Hypothalamus (tissue), 51 donors: ENCODE measurements at regions not wholly inside any gene's neighbourhood (a gene's known extent, or its start where the extent isn't known, plus 50 kb on each side); places are given as distances from the start of the nearest gene placed in this dataset.
"Not testable (repeated sequence)": the region's sequence is repeated elsewhere in the genome, so short reads cannot be mapped to it uniquely, and the experiment has no call there.

Source experiments
- DNase-seq, 51 donors: peaks; one replicate each; lab custom pipeline; 2025; lab: John Stamatoyannopoulos, UW

DNA sequence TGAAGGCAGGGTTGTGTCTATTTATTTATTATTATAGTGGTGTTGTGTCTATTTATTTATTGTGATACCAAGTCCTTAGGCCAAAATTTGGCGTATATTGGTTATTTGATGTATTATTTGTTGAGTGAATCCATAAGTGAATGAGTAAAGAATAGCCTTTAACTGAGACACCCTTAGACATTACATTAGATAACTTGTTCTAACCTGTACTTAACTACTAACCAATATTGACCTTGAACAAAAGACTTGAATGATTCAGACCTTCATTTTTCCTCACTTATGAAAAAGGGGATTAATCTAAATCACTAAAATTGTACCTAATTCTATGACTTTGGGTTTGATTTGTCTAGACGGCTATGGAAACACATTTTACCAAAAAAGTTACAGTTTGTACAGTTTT is 370.5 kb downstream of the JRKL start:
- no peak for DNase-seq

DNA sequence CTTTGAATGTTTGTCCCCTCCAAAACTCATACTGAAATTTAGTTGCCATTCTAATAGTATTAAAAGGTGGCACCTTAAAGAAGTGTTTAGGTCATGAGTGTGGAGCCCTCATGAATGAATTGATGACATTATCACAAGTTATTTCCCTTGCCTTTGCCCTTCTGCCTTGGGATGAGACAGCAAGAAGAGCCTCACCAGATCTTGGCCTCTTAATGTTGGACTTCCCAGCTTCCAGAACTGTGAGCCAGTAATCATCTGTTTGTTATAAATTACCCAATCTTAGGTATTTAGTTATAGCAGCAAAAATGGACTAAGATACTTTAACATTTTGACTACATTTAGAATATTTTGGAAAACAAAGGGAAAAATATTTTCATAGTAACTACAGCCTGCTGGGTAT is 371.0 kb downstream of the JRKL start:
- DNase-seq: no peak

GRCh38 chr11:96761451-96761850 is 371.6 kb downstream of the JRKL start:
- no peak for DNase-seq

- no peak for DNase-seq
These were observed 373.4 kb downstream of the JRKL start for GRCh38 chr11:96763244-96763643.

DNA sequence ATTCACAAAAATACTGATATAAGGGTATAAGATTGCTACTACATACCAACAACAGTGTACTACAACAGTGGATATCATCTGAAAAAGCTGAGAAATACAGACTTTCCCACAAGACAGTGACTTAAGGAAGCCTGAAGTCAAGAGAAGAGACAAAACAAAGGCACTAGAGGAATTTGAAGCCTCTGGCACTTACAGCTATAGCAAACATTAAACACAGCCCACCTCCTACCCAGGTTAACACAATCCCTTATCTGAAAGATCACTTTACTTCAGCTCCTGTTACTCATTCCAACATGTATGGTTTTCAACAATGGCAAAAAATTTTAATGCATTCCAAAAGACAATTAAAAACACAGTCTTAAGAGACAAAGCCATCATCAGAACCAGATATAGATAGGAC is 388.5 kb downstream of the JRKL start:
- no peak for DNase-seq

- no peak for DNase-seq
These were observed 389.2 kb downstream of the JRKL start for GRCh38 chr11:96779030-96779429.

DNA sequence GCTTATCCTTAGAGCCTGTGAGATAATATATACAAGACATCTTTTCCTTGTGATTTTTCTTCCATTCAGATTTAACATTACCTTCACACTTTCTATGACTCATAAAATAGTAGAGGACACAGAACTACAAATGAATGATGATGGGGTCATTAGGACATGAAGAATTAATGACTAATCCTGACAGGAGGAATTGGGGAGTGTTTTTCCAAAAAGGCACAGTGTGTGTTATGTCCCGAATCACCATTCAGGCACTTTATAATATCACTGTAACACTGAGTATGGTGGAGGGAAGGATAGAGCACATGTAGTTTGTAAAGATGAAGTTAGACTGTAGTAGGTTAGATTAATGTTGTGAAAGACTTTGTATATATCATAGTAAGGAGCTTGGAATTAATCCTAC is 391.3 kb downstream of the JRKL start:
- no peak for DNase-seq

- DNase-seq: no peak
These were observed 392.8 kb downstream of the JRKL start for GRCh38 chr11:96782632-96783031.

GRCh38 chr11:96783311-96783710 is 393.5 kb downstream of the JRKL start:
- DNase-seq: no peak

DNA sequence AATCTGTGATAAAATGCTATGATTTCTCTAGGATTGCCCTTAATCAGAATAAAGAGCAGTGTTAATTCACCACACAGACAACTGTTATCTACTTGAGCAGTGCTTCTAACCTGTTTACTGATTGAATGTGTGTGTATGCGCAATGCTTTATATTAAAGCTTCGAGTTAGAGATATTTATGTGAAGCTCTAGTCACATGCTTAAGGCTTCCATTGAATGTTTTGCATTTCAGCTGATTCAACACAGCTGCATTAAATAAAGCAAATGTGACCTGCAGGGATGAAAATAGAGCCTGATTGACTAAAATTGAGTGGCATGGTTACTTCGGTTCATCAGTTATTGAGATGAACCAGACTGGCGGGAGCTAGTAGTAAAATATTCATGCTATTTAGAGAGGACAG is 395.3 kb downstream of the JRKL start:
- no peak for DNase-seq

GRCh38 chr11:96794152-96794551 is 404.3 kb downstream of the JRKL start:
- no peak for DNase-seq

DNA sequence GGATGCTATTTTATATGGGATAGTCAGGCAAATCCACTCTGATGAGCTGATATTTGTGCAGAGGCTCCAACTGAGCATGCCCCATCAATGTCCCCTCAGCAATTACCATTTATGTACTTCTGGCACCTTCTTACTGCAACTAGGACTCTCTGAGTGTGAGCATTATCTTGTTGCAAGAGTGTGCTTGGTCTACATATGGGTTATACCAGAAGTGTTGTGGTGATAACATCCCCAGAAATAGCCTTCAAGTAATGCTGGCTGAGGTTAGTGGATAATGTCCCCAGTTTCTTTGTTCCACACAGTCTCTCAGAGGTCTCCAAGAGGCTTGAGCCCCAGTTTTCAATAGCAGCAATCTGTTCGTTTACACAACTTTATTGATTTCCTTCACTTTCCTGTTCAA is 408.6 kb downstream of the JRKL start:
- no peak for DNase-seq

- no peak for DNase-seq
These were observed 425.4 kb downstream of the JRKL start for GRCh38 chr11:96815236-96815635.

DNA sequence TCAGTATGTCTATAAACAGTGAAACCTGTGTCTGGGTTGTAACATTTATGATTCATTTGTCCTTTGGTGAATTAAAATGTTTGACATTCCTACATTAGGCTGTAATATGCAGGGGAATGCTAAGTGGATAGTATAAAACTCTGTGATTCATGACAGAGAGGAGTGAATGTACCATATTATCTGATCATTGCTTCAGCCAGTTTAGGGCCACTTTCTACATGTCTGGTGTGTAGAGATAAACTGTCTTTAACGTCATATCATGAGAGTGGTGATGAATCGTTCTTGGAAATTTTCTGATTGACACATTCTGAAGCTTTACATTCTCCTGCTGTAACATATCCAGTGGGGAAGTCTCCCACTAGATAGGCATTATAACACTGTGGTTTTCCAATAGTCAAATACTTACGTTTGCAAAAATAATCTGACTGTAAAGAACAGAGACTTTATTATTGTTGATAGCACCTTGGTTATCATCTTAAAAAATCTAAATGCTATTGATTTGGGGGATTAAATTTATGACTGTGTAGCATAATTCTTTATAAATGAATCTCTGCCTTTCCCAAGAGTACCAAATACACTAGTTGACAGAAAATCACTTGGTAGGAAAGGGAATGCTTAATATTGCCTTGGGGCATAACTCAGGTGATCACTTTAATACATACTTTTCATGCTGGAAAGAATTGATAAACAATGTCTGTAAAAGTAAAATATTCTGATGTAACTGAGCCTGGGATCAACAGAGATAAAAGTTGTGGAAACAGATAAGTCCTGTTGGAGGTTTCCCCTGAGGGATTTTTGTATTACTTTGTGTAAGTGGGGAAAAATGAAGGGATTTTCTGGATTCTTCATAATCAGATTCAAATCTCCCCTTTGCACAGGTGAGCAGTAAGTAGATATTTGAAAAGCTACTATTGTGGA is 427.9 kb downstream of the JRKL start:
- no peak for DNase-seq

GRCh38 chr11:96827164-96827563 is 437.4 kb downstream of the JRKL start:
- DNase-seq: no peak

GRCh38 chr11:96841792-96842191 is 452.0 kb downstream of the JRKL start:
- no peak for DNase-seq

DNA sequence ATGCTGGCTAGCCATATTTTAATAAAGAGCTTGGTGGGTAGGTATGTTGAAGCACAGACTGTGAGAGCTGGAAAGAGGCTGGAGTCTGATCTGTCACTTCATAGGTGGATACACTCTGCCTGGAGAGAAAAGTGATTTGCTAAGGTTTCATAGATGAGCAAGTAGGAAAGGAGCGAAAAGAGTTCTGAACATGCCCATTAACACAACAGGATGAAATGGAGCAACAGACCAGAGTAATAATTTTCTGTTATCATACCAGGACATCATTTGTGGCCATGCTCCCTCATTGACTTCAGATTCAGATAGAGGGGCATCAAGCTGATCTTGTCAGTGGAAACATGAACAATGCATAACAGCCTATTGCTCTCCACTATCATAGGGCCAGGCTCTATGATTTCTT is 452.9 kb downstream of the JRKL start:
- no peak for DNase-seq

DNA sequence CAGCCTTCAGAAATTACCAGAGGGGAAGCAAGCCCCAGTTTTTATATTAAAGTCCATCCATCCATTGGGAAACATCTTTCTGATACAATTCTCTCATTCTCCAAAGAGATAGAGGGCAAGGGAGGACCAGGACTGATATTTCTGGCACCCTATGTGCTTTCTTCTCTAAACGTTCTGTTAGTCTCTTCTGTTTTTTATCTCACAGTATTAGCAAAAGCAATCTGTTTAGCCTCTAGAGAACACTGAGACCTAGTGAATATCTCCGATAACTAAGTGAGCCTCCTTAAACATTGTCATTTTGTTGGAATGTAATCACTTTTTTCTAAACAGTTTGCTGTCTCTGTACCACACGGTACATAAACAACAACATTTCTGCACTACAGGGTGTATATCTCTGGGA is 464.6 kb downstream of the JRKL start:
- DNase-seq: no peak

DNA sequence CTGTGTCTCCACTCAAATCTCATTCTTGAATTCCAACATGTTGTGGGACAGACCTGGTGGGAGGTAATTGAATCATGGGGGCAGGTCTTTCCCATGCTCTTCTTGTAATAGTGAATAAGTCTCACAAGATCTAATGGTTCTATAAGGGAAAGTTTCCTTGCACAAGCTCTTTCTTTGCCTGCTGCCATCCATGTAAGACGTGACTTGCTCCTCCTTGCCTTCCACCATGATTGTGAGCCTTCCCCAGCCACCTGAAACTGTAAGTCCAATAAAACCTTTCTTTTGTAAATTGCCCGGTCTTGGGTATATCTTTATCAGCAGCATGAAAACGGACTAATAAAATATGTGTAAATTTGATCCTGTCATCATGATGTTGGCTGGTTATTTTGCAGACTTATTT is 471.9 kb downstream of the JRKL start:
- DNase-seq: not testable (repeated sequence)

DNA sequence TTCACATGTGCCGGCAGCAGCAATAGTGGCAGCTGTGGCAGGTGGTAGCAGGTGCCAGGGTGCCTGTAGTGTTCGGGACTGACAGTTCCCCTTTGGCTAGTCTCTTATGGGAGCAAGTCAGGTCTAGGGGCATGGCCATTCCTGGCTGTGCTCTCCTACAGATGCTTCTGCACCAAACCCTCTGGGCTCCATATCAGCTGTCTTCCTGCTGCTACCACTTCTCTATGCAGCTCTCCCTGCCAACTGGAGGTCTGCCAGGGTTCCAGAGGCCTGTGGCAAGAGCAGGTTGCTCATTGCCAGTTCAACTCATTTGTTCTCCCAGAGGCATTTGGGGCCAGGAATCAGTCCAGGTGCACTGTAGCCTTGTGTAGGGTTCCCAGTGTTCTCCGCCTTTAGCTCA is 473.7 kb downstream of the JRKL start:
- no peak for DNase-seq

- DNase-seq: no peak
These were observed 475.2 kb downstream of the JRKL start for GRCh38 chr11:96865020-96865419.

- no peak for DNase-seq
These were observed 479.4 kb downstream of the JRKL start for GRCh38 chr11:96869207-96869606.

DNA sequence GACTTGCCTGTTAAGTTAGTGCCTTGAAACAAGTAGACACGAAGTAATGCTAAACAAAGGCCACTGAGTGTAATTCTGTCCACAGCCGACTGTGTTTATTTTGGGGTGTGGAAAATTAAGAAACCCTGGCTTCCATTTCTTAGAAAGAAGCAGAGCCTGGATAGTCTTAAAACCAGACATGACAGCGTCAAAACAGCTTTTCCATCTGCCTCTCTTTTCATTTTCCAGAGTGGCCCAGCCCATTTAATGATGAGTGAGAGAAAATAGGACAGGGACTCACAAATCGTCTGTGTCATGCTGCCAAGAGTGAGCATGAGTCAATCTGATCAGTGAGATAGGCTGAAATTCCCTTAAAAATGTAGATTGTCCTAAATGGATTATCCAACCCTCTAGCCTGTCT is 485.9 kb downstream of the JRKL start:
- peak in 1 of 51 donors; percentile 7 for DNase-seq
